Caco-2 (cell line): ENCODE measurements at regions not wholly inside any gene's neighbourhood (a gene's known extent, or its start where the extent isn't known, plus 50 kb on each side); places are given as distances from the start of the nearest gene placed in this dataset.
A peak's percentile ranks its signal among the peaks of the same experiment; 100 is the strongest.

ENCODE experiments used
- BruUV-seq: library from RNA; stranded (reverse); fragments of 400-500 nt; replicated peaks from 2 replicates; lab custom pipeline; 2021; lab: Mats Ljungman, UMichigan
- CTCF ChIA-PET: fragments of 300-600 bp; sonication (Branson Sonifier 250); formaldehyde crosslinking; loops from one replicate; lab custom pipeline; 2022; ENCODE audit warnings: antibody characterized with exemption; lab: Charles Lee
- POLR2A ChIA-PET: fragments of 300-600 bp; sonication (Branson Sonifier 250); formaldehyde crosslinking; loops from one replicate; lab custom pipeline; 2022; ENCODE audit warnings: antibody characterized with exemption; lab: Charles Lee
- DNase-seq, 2 experiments: peaks; one replicate each; pipeline versions ENCODE4 v3.0.0 to v3.0.0-alpha.2; 2020 to 2022
- H3K27me3 ChIP-seq: replicated peaks from 2 replicates; pipeline ENCODE4 v1.6.0; 2011; ENCODE audit warnings: low read length; ENCODE audit not compliant: control insufficient read depth, insufficient read depth
- H3K36me3 ChIP-seq: 2 replicates; pipeline ENCODE4 v1.5.1; 2011; ENCODE audit warnings: low read length; ENCODE audit not compliant: control insufficient read depth, insufficient read depth
- H3K4me1 ChIP-seq: fragments of 250-450 bp; sonication (Bioruptor Pico); 2 replicates; pipeline ENCODE4 v1.5.1; 2020; ENCODE audit warnings: mild to moderate bottlenecking
- H3K4me3 ChIP-seq: 2 replicates; pipeline ENCODE4 v1.5.1; 2011; ENCODE audit warnings: low read depth, mild to moderate bottlenecking, control low read depth, low read length
- H3K9me3 ChIP-seq: fragments of 250-450 bp; sonication (Bioruptor Pico); 2 replicates; pipeline ENCODE4 v1.5.1; 2020; ENCODE audit warnings: mild to moderate bottlenecking, moderate library complexity
- H3K27ac Mint-ChIP-seq: one replicate; pipeline ENCODE4 v1.8.0; 2022; ENCODE audit warnings: mixed read lengths; ENCODE audit not compliant: unreplicated experiment
- H3K27me3 Mint-ChIP-seq: one replicate; pipeline ENCODE4 v1.8.0; 2022; ENCODE audit warnings: mixed read lengths; ENCODE audit not compliant: insufficient read depth, unreplicated experiment
- H3K36me3 Mint-ChIP-seq: one replicate; pipeline ENCODE4 v1.8.0; 2022; ENCODE audit warnings: mild to moderate bottlenecking, mixed read lengths; ENCODE audit not compliant: insufficient read depth, unreplicated experiment
- H3K4me1 Mint-ChIP-seq: one replicate; pipeline ENCODE4 v1.8.0; 2022; ENCODE audit warnings: low read depth, mixed read lengths; ENCODE audit not compliant: unreplicated experiment
- H3K4me3 Mint-ChIP-seq: one replicate; pipeline ENCODE4 v1.8.0; 2022; ENCODE audit warnings: mild to moderate bottlenecking, moderate library complexity, mixed read lengths; ENCODE audit not compliant: unreplicated experiment
- H3K9me3 Mint-ChIP-seq: one replicate; pipeline ENCODE4 v1.8.0; 2022; ENCODE audit warnings: mixed read lengths; ENCODE audit not compliant: unreplicated experiment
- CTCF ChIP-seq, 2 experiments: fragments of 200-600 bp in 1 of 2; IDR thresholded peaks; 1 replicate in 1 of 2; 2 replicates in 1 of 2; pipeline versions ENCODE4 v1.5.1 to v1.8.0; 2011 to 2022; ENCODE audit warnings: antibody characterized with exemption in 1 of 2, control low read depth in 1 of 2, inconsistent platforms in 1 of 2, low read depth in 1 of 2, low read length in 1 of 2, mild to moderate bottlenecking in 1 of 2, moderate library complexity in 1 of 2; ENCODE audit not compliant: insufficient read depth in 1 of 2, severe bottlenecking in 1 of 2, unreplicated experiment in 1 of 2
- intact Hi-C: fragments of 100-400 bp; cut with micrococcal nuclease; formaldehyde crosslinking; loops from one replicate; pipeline ENCODE4 v1.10.0; 2022; ENCODE audit not compliant: unreplicated experiment

- Histone ChIP-seq H3K4me3 (no peak overlapping the region), H3K27me3 (no peaks in the 10 kb centered on the region), H3K4me1 (no peaks in the 10 kb centered on the region), H3K36me3 (no peaks in the 10 kb centered on the region), H3K9me3 (peaks cover 17% of the 10 kb centered on the region; the same call in 1 of the 2 replicates)
- ChIA-PET CTCF (no interaction called here), POLR2A (no interaction called here)
- H3K27me3 Mint-ChIP-seq, result no peaks in the 10 kb centered on the region
- H3K4me3 Mint-ChIP-seq, result no peak overlapping the region
- no TSS peak for BruUV-seq
- peaks cover 42% of the 10 kb centered on the region for H3K9me3 Mint-ChIP-seq
- no peak overlapping the region for H3K27ac Mint-ChIP-seq
- no peaks in the 10 kb centered on the region for H3K4me1 Mint-ChIP-seq
- TF ChIP-seq CTCF (IDR thresholded peaks at IDR 0.05; ENCODE audit: insufficient read depth in 1 of 2, low read depth in 1 of 2, low read length in 1 of 2, severe bottlenecking in 1 of 2, unreplicated experiment in 1 of 2), result no peak
- DNase-seq, result no peak
- intact Hi-C loops, result no loop called here
- H3K36me3 Mint-ChIP-seq, result no peaks in the 10 kb centered on the region
Measured at GRCh38 chr10:3605882-3606281, 179.1 kb downstream of the KLF6 start.

- Histone ChIP-seq H3K9me3 (no peaks in the 10 kb centered on the region), H3K27me3 (no peaks in the 10 kb centered on the region), H3K4me3 (no peak overlapping the region), H3K4me1 (peaks cover 15% of the 10 kb centered on the region), H3K36me3 (no peaks in the 10 kb centered on the region)
- ChIA-PET CTCF (no interaction called here), POLR2A (no interaction called here)
- DNase-seq, result no peak
- Mint-ChIP-seq H3K4me3 (no peak overlapping the region), H3K36me3 (no peaks in the 10 kb centered on the region), H3K27ac (peak overlapping the region; percentile 79), H3K4me1 (peaks cover 14% of the 10 kb centered on the region), H3K27me3 (no peaks in the 10 kb centered on the region), H3K9me3 (no peaks in the 10 kb centered on the region)
- no peak for TF ChIP-seq CTCF (IDR thresholded peaks at IDR 0.05; ENCODE audit: insufficient read depth in 1 of 2, low read depth in 1 of 2, low read length in 1 of 2, severe bottlenecking in 1 of 2, unreplicated experiment in 1 of 2)
- intact Hi-C loops, result loop anchor here (5.0 kb wide), 1 partner anchor 187 kb away; no protein-coding TSS in a partner anchor
- BruUV-seq, result no TSS peak
Measured at GRCh38 chr10:3595736-3596135, 189.3 kb downstream of the KLF6 start.

- Mint-ChIP-seq H3K27ac (no peak overlapping the region), H3K4me3 (no peak overlapping the region), H3K4me1 (peaks cover 8% of the 10 kb centered on the region), H3K27me3 (no peaks in the 10 kb centered on the region), H3K9me3 (no peaks in the 10 kb centered on the region), H3K36me3 (no peaks in the 10 kb centered on the region)
- no TSS peak for BruUV-seq
- H3K9me3 ChIP-seq, result no peaks in the 10 kb centered on the region
- H3K4me3 ChIP-seq, result no peak overlapping the region
- POLR2A ChIA-PET, result no interaction called here
- no peak for TF ChIP-seq CTCF (IDR thresholded peaks at IDR 0.05; ENCODE audit: insufficient read depth in 1 of 2, low read depth in 1 of 2, low read length in 1 of 2, severe bottlenecking in 1 of 2, unreplicated experiment in 1 of 2)
- no peak for DNase-seq
- intact Hi-C loops, result no loop called here
- CTCF ChIA-PET, result interaction anchor here (0.6 kb wide), 1 partner anchor 141 kb away, joined by 3 read pairs; no protein-coding TSS in a partner anchor
- no peaks in the 10 kb centered on the region for H3K36me3 ChIP-seq
- H3K27me3 ChIP-seq, result no peaks in the 10 kb centered on the region
- peaks cover 11% of the 10 kb centered on the region for H3K4me1 ChIP-seq
Measured at GRCh38 chr10:3593611-3594010, 191.4 kb downstream of the KLF6 start.
